Ramos (cell line): ENCODE measurements at regions not wholly inside any gene's neighbourhood (a gene's known extent, or its start where the extent isn't known, plus 50 kb on each side); places are given as distances from the start of the nearest gene placed in this dataset.
"Not testable (repeated sequence)": the region's sequence is repeated elsewhere in the genome, so short reads cannot be mapped to it uniquely, and the experiment has no call there.

Source experiments
- in situ Hi-C: fragments of 300-500 bp; cut with MboI; formaldehyde crosslinking; loops from one replicate; pipeline ENCODE4 v1.14.3; 2022; ENCODE audit warnings: low sequenced_read_pairs; ENCODE audit not compliant: unreplicated experiment

DNA sequence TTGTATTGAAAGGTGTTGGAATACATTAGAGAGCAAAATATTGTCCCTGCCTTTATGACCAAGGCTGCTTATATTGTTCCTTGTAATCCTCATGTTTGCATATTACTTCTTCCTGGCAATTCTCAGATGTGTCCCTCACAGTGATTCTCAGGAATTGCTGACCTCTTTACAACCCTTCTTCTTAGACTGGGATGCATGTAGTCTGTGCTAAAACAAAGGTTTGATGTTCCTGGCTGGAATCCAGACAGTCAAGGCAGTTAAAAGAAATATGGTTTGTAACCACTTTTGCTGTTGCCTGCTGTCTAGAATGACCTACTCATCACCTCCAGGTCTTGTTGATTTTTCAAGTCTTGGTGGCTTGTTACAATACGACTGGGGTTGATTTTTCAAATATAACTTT is 367.6 kb downstream of the HGF start:
- in situ Hi-C loops = no loop called here

DNA sequence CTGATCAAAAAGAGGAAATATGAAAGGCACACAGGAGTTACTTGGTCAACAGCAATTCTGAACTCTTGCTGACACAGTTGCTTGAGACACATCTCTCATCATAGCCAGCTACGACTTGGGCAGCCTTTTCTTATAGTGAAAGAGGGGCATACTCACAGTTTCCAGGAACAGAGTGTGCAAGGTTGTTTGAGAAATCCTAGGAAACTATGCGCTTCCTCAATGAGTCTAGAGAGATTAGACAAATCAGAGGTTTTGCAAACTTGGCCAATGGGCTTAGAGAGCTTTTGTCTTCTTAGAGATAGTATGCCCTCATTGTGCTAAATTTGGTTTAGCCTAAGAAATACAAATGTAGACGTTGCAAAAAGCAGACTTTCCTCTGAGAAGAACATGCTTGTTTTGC is 370.4 kb downstream of the HGF start:
- in situ Hi-C loops = no loop called here

DNA sequence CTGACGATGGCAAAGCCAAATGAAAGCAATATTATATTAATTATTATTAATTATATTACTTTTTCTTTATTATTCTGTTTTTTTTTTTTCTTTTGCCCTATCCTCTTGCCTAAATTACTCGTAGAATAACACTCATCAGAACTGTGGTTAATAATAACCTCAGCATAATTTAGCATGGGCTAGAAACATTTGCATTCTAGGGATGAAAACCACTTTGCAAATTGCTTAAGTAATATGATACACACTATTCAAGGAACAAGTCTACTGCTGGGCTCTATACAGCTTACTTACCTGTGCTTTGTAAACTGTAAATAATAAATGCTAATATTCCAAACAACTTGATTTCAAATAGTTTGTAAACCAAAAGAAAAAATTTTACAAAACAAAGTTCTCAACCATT is 375.8 kb downstream of the HGF start:
- in situ Hi-C loops = no loop called here

DNA sequence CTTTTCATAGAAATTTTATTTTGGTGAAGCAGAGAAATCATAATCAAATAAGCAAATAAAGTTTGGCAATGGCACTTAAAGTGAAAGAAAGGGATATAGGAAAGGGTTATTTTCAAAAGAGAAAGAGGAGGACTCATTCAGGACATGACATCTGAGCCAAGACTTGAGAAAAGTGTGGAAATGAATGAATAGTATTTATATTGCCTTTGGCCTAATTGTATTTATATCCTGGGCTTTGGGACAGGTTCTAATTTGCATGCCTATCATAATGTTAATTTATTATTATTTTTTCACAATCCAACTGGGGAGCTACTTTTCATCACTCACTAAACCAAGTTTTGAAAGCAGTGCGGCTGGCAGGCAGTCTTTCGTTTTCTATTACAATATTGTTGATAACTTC is 376.8 kb downstream of the HGF start:
- in situ Hi-C loops = no loop called here

DNA sequence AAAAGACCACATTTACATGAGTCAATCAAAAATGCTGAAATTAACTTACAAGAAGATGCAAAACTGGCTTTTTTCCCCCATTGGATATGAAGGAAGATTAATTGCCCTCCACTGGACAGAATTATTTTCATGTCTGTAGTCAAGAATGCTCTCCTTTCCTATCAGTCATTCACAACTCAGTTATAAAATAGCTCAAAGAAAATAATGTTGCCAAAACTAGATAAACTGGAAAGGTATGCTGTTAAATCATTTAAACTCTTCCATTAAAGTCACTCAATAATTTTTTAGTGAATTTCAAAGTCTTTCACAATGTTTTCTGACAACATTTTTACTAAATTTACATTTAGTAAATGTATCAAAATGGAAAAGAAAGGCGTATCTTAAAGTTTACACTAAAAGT is 384.5 kb downstream of the HGF start:
- in situ Hi-C loops = no loop called here

DNA sequence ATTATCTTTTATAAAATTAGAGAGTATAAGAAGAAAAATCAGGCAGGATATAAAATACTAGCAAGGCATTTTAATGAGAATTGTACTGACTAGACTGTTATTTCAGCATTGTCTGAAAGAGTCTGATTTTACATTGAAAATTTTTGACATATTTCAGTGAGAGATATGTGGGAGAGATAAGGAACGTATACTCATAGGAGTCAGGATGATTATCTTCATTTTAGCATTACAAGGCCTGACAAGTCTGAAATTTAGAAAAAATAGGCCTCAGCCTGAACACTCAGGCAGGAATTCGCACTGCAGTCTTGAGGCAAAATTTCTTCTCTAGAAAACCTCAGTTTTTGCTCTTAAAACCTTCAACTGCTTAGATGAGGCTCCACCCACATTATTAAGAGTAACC is 386.0 kb downstream of the HGF start:
- in situ Hi-C loops = no loop called here

DNA sequence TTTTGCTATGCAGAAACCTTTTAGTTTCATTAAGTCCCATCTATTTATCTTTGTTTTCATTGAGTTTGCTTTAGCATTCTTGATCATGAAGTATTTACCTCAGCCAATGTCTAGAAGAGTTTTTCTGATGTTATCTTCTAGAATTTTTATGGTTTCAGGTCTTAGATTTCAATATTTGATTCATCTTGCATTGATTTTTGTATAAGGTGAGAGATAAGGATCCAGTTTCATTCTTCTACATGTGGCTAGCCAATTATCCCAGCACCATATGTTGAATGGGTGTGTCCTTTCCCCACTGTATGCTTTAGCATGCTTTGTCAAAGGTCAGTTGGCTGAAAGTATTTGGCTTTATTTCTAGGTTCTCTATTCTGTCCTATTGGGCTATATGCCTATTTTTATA is 395.2 kb downstream of the HGF start:
- in situ Hi-C loops = not testable (repeated sequence)

DNA sequence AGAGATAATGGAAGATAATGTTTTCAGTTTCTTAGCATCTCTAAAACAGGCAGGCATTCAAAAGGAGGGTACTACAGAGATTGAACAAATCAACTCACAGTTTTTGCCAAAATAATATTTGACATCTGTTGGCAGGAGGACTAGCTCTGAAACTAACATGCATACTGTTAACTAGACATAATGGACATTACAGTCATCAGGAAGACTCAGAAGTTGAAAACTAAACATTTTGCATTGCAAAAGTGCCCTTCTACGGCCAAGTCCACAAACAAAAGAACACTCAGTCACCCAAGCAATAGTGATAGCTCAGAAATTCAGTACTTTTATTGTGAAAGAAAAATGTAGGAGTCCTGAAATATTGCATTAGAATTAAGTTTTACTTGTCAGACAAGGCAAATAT is 399.0 kb downstream of the HGF start:
- in situ Hi-C loops = no loop called here

DNA sequence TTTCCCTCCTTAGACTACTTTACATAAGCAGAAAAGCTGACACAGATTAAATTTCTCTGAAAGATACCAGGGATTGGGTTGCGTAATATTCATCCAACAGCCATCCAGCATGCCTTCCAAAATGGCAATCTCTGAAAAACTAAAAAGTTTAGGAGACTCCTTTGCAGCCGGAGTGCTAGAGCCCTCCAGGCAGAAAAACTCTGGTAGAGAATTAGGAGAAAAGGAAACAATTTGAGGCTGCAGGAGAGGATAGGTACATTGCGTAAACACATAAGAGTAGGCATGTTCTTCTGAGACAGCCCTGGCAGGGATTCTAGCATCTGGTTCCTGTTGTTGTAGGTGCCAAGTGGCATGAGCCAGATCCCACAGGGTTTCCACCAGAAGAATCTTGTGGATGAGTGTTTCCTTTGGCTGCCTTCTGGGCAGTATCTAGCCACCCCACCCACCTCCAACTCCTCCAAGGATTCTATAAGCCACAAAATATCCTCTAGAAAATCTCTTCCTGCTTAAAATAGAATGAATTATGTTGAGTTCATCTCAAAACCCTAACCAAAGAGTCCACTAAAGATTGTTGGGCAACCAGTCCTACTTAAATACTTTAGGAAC is 402.4 kb downstream of the HGF start:
- in situ Hi-C loops = no loop called here

DNA sequence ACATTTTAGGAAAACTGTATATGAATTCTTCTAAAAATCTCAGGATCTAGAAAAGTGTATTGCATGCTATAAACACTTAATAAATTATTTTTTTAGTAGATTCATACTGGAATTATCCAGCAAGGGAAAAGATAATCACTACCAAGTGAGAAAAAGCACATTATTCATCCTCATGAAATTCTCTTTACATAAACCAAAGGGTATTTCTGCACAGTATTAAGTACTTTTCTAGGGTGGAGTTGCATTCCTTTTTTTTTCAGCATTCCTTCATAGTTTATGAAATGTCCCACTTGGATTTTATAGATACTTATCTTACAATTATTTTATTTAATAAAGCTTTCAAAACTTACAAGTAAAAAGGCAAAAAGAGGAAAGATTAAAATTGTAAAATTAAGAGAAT is 403.3 kb downstream of the HGF start:
- in situ Hi-C loops = no loop called here

DNA sequence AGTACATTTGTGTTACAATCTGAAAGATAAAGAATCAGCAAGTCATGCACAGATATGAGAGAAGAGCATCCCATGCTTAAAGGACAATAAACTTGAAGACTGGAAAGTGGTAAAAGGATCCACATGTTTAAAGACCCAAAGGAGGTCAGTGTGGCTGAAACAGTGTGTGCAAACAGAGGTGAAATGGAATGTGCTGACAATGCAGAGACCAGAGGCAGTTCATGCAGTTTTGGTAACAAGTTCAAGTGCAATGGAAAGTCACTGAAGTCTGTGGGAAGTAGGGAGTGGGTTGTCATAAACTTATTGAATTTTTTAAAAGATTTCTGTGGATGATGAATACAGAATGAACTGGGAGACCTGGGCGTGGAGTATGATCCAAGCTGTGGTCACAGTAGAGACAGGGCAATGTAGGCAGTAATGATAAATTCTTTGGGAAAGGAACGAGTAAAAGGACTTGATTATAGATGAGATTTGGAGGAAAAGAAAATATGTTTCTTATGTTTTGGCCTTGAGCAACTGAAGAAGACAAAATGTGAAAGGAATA is 408.0 kb downstream of the HGF start:
- in situ Hi-C loops = no loop called here

DNA sequence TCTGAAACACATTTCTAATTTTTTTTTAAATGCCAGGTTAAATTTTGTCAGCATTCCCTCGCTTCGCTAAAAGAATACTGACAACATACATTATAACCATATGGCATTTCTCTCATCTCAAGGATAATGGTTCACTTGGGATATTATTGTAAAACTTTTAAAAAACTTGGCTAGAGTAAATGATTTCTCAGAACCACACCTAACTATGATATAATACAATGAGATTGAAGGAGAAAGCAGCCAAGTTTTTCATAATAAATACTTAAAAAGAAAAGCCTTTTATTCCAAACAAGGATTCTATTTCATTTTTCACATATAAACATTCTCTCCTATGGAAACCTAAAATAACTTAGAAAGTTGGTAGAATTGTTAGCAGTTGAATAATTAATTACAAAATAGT is 413.9 kb downstream of the HGF start:
- in situ Hi-C loops = no loop called here

DNA sequence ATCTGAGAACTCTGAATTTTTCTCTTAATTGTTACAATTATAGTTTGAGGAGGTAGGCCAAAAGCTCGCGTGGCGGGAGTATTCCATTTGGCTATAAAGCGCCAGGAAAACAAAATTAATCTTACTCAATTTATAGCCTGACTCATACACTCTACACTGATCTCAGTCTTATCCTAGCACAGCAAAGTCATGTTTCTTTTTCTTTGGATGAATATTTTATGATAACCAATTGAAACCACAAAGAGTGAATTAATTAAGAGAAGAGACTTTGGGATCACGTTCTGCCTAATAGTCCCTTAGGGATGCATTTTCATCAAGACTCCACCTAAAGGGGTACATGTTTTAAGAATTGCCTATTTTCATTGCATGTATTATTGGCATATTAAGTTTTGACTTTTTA is 420.8 kb downstream of the HGF start:
- in situ Hi-C loops = no loop called here

DNA sequence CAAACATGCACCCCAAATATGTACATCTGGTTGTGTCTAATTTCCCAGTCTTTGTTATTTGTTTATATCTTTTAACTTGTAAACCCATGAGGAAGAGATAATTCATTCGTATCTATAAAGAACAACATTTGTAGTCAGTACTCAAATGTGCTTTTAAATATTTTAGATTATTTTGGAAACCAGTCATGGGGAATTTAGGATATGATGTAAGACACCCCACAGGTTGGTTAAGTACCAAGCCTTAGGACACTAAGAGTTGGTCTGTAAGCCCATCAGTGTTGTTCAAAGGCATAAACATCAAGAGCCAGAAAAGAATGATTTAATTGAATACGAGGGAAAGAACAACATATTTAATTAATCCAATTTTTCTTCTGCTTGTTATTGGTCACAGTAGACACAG is 421.1 kb upstream of the SEMA3C start:
- in situ Hi-C loops = no loop called here

DNA sequence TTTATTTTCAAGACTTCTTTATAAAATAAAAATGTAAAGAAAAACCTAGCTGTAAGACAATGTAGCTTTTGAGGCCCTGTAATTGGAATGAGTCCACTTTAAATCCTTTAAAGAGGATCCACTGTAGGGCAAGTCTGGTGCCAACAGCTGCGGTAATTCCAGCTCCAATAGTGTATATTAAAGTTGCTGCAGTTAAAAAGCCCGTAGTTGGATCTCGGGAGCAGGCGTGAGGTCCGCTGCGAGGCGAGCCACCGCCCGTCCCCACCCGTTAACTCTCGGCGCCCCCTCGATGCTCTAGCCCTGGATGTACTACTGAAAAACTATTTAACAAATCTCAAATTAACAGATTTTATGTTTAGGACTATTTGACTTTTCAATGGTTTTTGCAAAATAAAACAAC is 414.7 kb upstream of the SEMA3C start:
- in situ Hi-C loops = no loop called here

DNA sequence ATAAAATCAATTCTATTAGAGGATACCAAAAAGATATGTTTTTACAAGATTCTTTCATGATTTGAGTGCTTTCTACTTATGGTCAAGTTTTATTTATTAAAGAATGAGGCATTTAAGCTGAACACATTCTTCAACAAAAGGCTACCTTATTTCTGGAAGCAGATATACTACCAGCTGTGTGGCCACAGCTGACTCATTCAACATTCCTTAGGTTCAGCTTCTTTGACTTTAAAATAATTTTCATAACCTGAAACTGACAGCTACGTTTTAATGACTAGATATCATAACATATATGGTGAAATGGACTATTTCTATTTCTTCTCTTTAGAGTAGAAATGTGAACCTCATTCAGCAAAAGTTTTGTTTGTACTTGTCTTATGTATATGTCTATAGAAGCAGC is 414.2 kb upstream of the SEMA3C start:
- in situ Hi-C loops = no loop called here

DNA sequence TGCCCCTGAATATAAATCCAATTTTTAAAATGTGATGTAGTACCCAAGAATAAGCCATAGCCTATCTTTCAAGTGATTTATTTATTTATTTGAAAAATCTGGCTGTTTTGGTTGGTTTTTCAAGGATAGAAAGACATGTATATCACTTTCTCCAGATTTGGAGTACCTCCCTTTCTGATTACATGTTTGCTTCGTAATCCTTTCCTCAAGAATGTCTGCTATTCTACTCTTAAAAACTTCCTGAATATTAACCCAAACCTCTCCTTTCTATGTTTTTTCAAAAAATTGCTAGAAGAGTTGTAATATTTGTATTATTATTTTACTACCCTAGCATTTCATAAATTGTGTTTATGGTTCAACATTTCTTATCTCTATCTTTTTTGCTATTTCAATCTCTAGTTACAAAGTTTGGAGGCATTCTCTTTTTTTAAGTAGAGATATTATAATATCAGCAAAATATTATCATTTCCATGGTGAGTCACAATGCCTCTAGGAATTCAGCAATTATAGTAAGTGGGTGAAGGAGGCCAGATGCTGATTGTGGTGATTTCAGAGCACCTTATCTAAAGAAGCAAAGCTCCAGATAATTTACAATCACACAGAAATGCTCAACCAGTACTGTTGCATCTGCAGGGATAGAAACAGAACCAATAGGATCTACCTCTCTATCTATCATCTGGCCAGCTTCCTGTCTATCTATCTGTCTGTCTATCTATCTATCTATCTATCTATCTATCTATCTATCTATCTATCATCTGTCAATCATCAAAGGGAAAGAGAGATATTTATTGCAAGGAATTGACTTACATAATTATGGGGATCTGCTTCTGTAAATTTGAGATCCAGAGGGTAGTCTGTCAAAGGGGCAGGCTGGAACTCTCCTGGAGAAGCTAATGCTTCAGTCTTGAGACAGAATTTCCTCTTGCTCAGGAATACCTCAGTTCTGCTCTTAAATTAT is 412.5 kb upstream of the SEMA3C start:
- in situ Hi-C loops = no loop called here

DNA sequence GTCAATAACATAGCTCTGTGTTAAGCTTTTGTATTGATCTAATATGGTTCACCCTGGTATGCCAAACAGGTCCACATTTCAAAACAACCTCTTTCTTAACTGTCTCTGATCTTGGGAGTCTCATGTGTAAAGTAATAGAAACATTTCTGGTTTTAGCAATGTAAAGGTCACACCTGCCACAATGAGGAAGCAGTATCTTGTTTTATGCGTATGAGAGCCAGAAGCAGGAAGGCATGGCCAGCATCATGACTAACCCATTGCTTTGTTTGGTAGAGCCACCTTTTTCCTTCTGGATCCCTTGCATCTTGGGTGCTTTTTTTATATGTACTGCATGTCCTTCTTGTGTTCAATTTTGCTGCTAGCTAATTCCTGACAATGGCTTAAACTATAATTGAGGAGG is 411.3 kb upstream of the SEMA3C start:
- in situ Hi-C loops = no loop called here

DNA sequence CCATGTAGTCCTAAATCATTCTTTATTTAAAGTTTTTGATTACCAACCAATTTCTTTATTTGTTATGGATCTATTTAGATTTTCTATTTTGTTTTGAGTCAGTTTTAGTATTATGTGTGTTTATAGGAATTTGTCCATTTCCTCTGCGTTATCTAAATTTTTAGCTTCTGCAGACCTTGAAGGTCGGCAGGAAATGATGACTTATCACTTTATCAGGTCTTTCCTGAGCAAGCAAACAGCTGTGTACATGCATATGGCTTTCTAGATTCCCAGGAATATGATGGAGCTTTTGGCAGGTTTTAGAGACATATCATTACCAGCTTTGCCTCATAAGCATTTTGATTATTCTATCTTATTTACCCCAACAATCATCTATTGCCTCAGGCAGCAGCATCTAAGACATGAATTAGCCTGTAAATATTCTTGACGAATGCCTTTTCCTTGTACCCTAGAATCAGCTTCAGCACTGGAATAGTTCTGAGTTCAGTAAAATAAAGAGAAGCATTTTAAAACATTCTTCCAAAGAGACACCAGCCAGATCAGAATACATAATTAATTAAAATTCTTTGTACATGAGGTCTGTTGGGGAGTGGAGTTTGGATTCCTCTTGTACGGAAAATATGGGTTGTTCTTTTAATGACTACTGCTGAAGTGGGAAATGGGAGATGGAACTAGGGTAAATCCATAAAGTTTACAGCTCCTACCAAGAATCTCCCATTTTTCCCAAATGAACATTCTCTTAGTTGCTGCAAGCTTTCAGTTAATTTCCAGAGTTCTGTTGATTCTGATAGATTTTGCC is 408.8 kb upstream of the SEMA3C start:
- in situ Hi-C loops = no loop called here

DNA sequence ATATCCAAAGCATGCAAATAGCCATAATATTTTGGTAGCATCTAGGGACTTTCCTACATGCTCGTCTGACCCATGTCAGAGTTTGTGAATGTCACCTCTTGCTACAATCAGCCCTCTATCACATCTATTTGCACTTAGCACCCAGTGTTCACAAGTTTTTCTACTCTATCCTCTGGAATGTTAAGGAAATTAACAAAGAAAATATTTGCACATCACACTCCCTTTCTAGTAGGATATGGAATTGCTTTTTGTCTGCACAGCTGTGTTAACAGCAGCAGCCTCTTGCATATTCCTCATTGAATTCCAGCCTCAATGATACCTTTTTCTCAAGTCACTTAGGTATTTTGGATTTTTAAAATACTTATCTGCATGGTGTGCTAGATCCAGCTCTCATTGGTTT is 403.1 kb upstream of the SEMA3C start:
- in situ Hi-C loops = no loop called here

DNA sequence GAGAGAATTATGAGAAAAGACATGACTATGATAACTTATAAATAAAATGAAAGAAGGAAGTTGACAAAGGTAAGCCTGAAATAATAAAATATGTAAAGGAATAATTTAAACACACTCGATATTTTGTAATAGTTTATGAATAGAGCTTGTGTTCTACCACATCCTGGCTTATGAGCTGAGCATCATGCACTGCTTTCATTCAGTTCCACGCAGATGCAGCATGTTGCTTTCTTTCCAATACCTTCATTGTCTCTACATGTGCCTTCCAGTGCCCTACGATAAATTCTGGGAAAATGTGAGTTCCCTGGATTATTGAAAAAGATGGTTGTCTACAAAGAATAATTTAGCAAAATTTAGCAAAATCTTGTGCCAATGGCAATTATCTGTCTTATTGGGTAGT is 398.9 kb upstream of the SEMA3C start:
- in situ Hi-C loops = no loop called here
